ENCODE measurements at regions not wholly inside any gene's neighbourhood (a gene's known extent, or its start where the extent isn't known, plus 50 kb on each side); places are given as distances from the start of the nearest gene placed in this dataset.

GRCh38 chr2:146251328-146251727 lies 1593.5 kb upstream of the ACVR2A start:
- H3K36me3 ChIP-seq, result no peaks in the 10 kb centered on the region
- H3K4me1 ChIP-seq (ENCODE audit: low read depth), result no peaks in the 10 kb centered on the region
- no peaks in the 10 kb centered on the region for H3K9me3 ChIP-seq (ENCODE audit: low read depth)
- no peak overlapping the region for H3K27ac ChIP-seq
- no peak overlapping the region for H3K4me3 ChIP-seq
- TF ChIP-seq, protein P1, sequence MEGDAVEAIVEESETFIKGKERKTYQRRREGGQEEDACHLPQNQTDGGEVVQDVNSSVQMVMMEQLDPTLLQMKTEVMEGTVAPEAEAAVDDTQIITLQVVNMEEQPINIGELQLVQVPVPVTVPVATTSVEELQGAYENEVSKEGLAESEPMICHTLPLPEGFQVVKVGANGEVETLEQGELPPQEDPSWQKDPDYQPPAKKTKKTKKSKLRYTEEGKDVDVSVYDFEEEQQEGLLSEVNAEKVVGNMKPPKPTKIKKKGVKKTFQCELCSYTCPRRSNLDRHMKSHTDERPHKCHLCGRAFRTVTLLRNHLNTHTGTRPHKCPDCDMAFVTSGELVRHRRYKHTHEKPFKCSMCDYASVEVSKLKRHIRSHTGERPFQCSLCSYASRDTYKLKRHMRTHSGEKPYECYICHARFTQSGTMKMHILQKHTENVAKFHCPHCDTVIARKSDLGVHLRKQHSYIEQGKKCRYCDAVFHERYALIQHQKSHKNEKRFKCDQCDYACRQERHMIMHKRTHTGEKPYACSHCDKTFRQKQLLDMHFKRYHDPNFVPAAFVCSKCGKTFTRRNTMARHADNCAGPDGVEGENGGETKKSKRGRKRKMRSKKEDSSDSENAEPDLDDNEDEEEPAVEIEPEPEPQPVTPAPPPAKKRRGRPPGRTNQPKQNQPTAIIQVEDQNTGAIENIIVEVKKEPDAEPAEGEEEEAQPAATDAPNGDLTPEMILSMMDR (IDR thresholded peaks at IDR 0.05; ENCODE audit: low read depth, low read length), result no peak
- H3K27me3 ChIP-seq, result no peaks in the 10 kb centered on the region
- DNase-seq (ENCODE audit: low read depth in 1 of 2, low spot score in 1 of 2), result no peak

GRCh38 chr2:146246736-146247523 lies 1597.9 kb upstream of the ACVR2A start:
- H3K27me3 ChIP-seq, result no peaks in the 10 kb centered on the region
- no peaks in the 10 kb centered on the region for H3K4me1 ChIP-seq (ENCODE audit: low read depth)
- DNase-seq (ENCODE audit: low read depth in 1 of 2, low spot score in 1 of 2), result no peak
- no peak overlapping the region for H3K27ac ChIP-seq
- H3K4me3 ChIP-seq, result no peak overlapping the region
- H3K36me3 ChIP-seq, result no peaks in the 10 kb centered on the region
- H3K9me3 ChIP-seq (ENCODE audit: low read depth), result no peaks in the 10 kb centered on the region
- TF ChIP-seq, protein P1 (IDR thresholded peaks at IDR 0.05; ENCODE audit: low read depth, low read length), result no peak

DNA sequence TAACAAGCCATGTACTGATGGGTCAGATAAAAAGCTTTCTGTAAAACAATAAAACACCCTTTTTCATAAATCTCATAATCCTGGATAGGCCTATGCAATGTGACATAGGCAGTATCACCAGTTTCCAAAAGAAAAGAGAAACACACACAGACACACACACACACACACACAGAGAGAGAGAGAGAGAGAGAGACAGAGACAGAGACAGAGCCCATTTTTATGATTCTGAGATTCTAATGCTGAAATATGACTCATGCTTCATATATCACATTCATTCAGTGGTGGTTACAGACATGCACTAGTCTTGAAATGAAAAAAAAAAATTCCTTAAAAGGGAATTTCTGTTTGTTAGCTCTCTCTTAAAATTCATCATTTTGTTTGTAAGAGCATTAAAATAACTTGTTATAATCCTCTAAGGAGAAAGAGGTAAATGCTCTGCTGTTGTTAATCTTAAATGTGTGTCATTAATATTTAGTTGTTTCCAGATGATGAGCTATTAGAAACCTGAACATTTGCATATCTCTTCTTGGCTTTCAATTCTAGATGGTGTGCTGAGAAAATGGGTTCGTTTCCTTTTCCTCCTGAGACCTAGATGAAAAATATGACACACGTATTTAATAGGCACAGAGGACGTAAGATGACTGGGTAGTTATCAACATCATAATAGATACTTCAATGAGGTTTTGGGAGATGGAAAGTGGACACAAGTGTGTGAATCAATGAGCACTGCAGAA lies 1598.7 kb upstream of the ACVR2A start:
- DNase-seq (ENCODE audit: low read depth in 1 of 2, low spot score in 1 of 2), result peak in 1 of 2 donors; percentile 54
- Histone ChIP-seq H3K9me3 (ENCODE audit: low read depth) (no peaks in the 10 kb centered on the region), H3K27me3 (no peaks in the 10 kb centered on the region), H3K27ac (no peak overlapping the region), H3K4me3 (no peak overlapping the region), H3K4me1 (ENCODE audit: low read depth) (no peaks in the 10 kb centered on the region), H3K36me3 (no peaks in the 10 kb centered on the region)
- TF ChIP-seq, protein P1 (IDR thresholded peaks at IDR 0.05; ENCODE audit: low read depth, low read length), result no peak

- TF ChIP-seq, protein P1 (IDR thresholded peaks at IDR 0.05; ENCODE audit: low read depth, low read length), result no peak
These were observed 1600.0 kb upstream of the ACVR2A start for GRCh38 chr2:146244830-146245229.

GRCh38 chr2:146244131-146244530 lies 1600.7 kb upstream of the ACVR2A start:
- DNase-seq (ENCODE audit: low read depth in 1 of 2, low spot score in 1 of 2), result no peak
- H3K4me3 ChIP-seq, result no peak overlapping the region
- no peaks in the 10 kb centered on the region for H3K27me3 ChIP-seq
- H3K9me3 ChIP-seq (ENCODE audit: low read depth), result no peaks in the 10 kb centered on the region
- H3K4me1 ChIP-seq (ENCODE audit: low read depth), result no peaks in the 10 kb centered on the region
- TF ChIP-seq, protein P1 (IDR thresholded peaks at IDR 0.05; ENCODE audit: low read depth, low read length), result no peak
- H3K27ac ChIP-seq, result no peak overlapping the region
- no peaks in the 10 kb centered on the region for H3K36me3 ChIP-seq

More at GRCh38 chr2:146244830-146245229, 1600.0 kb upstream of the ACVR2A start:
- H3K4me1 ChIP-seq (ENCODE audit: low read depth), result no peaks in the 10 kb centered on the region
- no peaks in the 10 kb centered on the region for H3K36me3 ChIP-seq
- no peak for DNase-seq (ENCODE audit: low read depth in 1 of 2, low spot score in 1 of 2)
- no peaks in the 10 kb centered on the region for H3K9me3 ChIP-seq (ENCODE audit: low read depth)
- H3K4me3 ChIP-seq, result no peak overlapping the region
- H3K27ac ChIP-seq, result no peak overlapping the region
- no peaks in the 10 kb centered on the region for H3K27me3 ChIP-seq
